ENCODE measurements at regions not wholly inside any gene's neighbourhood (a gene's known extent, or its start where the extent isn't known, plus 50 kb on each side); places are given as distances from the start of the nearest gene placed in this dataset.
"Not testable (repeated sequence)": the region's sequence is repeated elsewhere in the genome, so short reads cannot be mapped to it uniquely, and the experiment has no call there.

GRCh38 chr2:109693292-109693691 is 79.1 kb downstream of the SOWAHC start:
- TF ChIP-seq POLR2A, CTCF (IDR thresholded peaks at IDR 0.05): not testable (repeated sequence)
